ENCODE measurements at regions not wholly inside any gene's neighbourhood (a gene's known extent, or its start where the extent isn't known, plus 50 kb on each side); places are given as distances from the start of the nearest gene placed in this dataset.

GRCh38 chr12:127717278-127717677 is 549.7 kb upstream of the TMEM132C start:
- H3K4me2 ChIP-seq (ENCODE audit: control insufficient read depth, insufficient read depth): no peak overlapping the region
- H3K9ac ChIP-seq (ENCODE audit: control insufficient read depth, insufficient read depth, low read length): no peak overlapping the region
- TF ChIP-seq SUPT20H (IDR thresholded peaks at IDR 0.05; ENCODE audit: borderline replicate concordance, control insufficient read depth, low read depth, low read length) (no peak), PML (IDR thresholded peaks at IDR 0.05; ENCODE audit: low read length) (no peak), NRF1 (conservative IDR thresholded peaks at IDR 0.05; ENCODE audit: low read depth, low read length) (no peak), EED (IDR thresholded peaks at IDR 0.05; ENCODE audit: low read depth) (no peak), CBX5 (IDR thresholded peaks at IDR 0.05; ENCODE audit: low read depth) (no peak), NFIC (IDR thresholded peaks at IDR 0.05; ENCODE audit: low read depth, low read length) (no peak), SREBF1 (IDR thresholded peaks at IDR 0.05; ENCODE audit: low read length) (no peak), MYB (IDR thresholded peaks at IDR 0.05; ENCODE audit: borderline replicate concordance, low read depth, low read length) (no peak), ZNF207 (IDR thresholded peaks at IDR 0.05; ENCODE audit: borderline replicate concordance) (no peak), RELB (IDR thresholded peaks at IDR 0.05; ENCODE audit: low read depth) (no peak), NFYA (IDR thresholded peaks at IDR 0.05; ENCODE audit: borderline replicate concordance, low read depth, low read length) (no peak)
- ChIA-PET SMC1A (ENCODE audit: uncharacterized antibody, unreplicated experiment) (no interaction called here), POLR2A (no interaction called here), CTCF (no interaction called here), RAD21 (ENCODE audit: unreplicated experiment) (no interaction called here)
- DNase-seq (ENCODE audit: low read depth, low spot score) (no peak), FAIRE-seq (no peak), ATAC-seq (no peak)
- no peaks in the 10 kb centered on the region for H3K27me3 ChIP-seq (replicated peaks in 1 of 2; ENCODE audit: control insufficient read depth in 2 of 2, insufficient read depth in 2 of 2, low read length in 1 of 2)
- no peaks in the 10 kb centered on the region for H3K4me1 ChIP-seq (ENCODE audit: control insufficient read depth, insufficient read depth, low read length)
- H2AFZ ChIP-seq (ENCODE audit: control insufficient read depth, low read depth, low read length): no peak overlapping the region
- in situ Hi-C loops (cut with MboI) (no loop called here), intact Hi-C loops (cut with micrococcal nuclease; ENCODE audit: unreplicated experiment) (no loop called here)
- H4K20me1 ChIP-seq (ENCODE audit: control insufficient read depth, insufficient read depth): no peaks in the 10 kb centered on the region
- 23% methylated on average over 4 of the region's 4 CpGs for WGBS (ENCODE audit: insufficient coverage, insufficient replicate concordance, low lambda C conversion rate, missing lambda C conversion rate)
- H3K27ac ChIP-seq (ENCODE audit: control insufficient read depth, insufficient read depth): no peak overlapping the region
- no peaks in the 10 kb centered on the region for H3K36me3 ChIP-seq (ENCODE audit: control insufficient read depth in 2 of 2, insufficient read depth in 2 of 2, low read length in 1 of 2)
- BruUV-seq (replicated peaks): no TSS peak
- H3K4me3 ChIP-seq: no peak overlapping the region
- no peaks in the 10 kb centered on the region for H3K79me2 ChIP-seq (ENCODE audit: control insufficient read depth, insufficient read depth, low read length)
- H3K9me3 ChIP-seq (replicated peaks; ENCODE audit: control insufficient read depth, insufficient read depth, low read length): no peaks in the 10 kb centered on the region
